GM18502 (cell line): ENCODE measurements at regions not wholly inside any gene's neighbourhood (a gene's known extent, or its start where the extent isn't known, plus 50 kb on each side); places are given as distances from the start of the nearest gene placed in this dataset.
"Not testable (repeated sequence)": the region's sequence is repeated elsewhere in the genome, so short reads cannot be mapped to it uniquely, and the experiment has no call there.

Experiments
- ATAC-seq: cut with Tn5 transposase; IDR thresholded peaks from one replicate; pipeline ENCODE4 v1.9.1; 2021; ENCODE audit warnings: mild to moderate bottlenecking; ENCODE audit not compliant: unreplicated experiment, poor library complexity

DNA sequence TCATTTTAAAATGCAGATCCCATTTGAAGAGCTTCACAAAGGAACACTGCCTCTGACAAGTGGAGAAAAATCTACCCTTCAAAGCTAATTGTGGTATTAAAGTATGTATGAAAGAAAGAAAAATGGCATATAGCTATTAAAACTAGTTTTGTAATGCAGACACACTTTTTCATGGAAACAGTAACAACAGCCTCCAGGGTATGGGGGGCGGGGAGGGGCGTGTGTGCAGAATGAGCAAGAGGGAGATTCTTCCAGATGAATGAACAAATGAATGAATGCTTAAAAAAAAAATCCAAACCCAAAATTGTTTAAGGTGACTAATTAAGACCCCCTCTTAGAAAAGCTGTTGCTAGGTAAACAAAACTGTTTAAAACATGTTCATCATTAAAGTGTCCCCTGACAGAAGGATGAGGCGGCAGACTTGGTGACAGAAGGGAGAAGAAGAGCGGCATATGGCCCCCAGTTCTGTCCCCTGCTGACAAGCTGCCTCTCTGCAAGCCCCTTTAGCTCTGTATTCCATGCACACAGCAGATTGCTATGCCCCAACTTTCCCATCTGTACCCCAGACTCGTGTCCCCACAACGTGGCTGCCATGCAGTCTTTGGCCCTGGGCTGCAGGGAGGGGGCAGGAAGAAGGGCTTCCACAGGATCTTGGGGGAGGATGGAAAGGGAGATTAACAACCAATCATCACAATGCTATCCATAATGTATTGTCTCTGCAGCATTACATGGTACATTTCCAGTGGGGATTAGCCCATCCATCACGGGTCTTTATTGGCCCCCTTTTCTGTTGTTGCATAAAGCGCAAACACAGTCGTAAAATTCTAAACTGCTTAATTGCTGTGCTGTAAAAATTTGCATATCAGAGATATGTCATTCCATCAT lies 108.4 kb upstream of the OLIG3 start:
- no peak for ATAC-seq

DNA sequence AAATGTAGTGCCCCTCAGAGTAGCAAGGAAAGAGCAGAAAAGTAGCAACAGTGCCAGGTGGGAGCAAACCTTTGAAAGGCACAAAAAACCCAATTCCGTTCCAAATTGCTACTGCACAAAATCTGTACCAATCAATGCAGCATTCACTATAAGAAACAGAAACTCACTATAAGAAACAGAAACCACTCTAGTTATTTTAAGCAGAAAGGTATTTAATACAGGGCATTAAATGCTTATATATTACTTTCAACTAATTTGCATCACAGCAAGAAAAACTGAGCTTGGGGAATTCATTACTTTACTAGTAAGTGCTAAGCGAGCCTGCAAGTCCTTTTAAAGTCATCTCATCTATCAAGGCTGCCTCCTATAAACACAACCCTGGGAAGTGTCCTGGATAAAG lies 116.5 kb upstream of the OLIG3 start:
- no peak for ATAC-seq

DNA sequence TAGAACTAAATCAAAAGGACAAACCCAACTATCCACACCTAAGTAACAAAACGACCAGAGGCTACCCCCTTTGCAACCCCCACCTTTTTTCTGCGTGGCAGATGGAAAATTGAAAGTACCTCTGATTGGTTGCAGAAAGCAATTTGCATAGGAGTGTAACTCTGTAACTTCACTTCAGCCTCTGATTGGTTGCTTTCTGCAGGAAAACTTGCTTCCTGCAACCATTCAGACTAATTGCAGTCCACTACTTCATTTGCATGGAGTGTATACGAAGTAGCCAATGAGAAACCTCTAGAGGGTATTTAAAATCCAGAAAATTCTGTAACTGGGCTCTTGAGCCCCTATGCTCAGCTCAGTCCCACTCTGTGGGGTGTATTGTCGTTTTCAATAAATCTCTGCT lies 129.1 kb upstream of the OLIG3 start:
- ATAC-seq, result no peak

DNA sequence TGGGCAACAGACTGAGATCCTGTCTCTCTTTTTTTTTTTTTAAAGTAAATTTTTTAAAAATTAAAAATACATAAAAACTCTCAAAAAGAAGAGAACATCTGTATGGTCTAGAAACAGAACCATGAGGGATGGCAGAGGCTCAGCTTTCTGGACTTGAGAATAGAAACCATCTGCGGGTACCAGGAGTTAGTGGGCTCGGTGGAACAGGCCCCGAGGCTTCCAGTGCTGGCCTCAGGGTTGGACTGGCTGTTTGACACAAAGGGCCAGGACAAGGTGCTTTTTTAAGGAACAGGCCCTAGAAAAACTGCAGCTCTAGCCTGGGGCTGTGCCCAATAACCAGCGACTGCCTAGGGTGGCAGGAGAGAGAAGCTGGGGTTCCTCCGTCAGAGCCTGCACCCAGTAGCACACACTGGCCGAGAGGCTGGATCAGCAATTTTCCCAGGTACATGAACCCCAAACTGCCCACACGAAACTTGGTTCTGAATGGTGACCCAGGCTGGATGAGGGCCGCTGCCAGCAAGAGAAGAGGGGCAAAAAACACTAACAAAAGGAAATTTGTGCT lies 131.0 kb upstream of the OLIG3 start:
- no peak for ATAC-seq

DNA sequence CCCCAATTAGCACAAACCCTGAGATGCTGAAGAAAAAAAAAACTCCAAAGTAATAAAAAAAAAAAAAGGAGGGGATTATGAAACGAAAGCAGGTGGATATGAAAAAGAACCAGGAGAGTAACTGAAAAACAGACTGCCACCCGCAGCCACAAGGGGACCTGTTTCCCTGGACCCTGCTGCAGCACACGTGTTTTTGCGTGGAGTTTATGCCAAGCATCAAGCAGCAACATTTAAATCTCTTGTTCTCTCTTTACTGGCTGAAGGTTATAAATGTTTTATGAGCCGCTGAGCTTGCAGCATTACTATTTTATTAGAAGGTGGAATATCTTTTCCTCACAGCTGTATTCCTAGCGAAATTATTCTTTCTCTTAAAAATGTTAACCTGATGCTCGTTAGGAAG lies 131.6 kb upstream of the OLIG3 start:
- no peak for ATAC-seq

DNA sequence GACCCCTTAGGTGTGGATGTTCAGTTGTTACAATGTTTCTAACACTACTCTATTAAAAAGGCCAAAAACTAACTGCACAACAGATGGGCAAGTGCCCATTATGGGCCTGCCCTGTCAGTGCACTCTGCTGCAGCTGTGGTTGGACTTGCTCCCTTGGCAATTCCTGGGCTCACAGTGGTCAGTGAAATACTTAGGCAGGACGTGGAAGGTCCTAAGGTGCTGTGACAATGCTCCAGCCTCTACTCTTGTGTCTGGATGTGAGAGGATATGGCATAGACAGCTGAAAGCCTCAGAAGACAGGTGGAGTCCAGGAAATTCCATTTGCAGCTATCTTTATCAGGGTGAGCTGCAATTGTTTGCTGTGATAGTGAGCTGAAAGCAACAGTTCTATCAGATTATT lies 136.5 kb upstream of the OLIG3 start:
- peak; percentile 6 for ATAC-seq

DNA sequence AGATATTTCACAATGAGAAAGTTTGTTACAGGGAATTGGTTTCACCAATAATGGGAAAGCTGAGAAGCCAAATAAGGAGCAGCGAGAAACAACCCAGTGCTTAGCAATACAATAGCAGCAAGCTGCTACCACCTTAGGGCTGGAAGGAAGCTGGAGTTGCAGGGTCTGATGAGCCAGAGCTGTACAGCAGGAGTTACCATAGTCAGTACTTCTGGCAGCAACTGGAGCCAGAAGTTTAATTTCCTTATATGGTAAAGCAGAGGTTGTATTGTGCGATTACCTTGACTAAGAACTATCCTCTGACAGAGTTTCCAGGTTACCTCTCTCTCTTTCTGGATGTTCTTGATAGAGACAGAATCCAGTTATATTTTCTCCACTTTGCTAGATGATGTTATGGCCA lies 137.1 kb upstream of the OLIG3 start:
- ATAC-seq, result peak; percentile 74

DNA sequence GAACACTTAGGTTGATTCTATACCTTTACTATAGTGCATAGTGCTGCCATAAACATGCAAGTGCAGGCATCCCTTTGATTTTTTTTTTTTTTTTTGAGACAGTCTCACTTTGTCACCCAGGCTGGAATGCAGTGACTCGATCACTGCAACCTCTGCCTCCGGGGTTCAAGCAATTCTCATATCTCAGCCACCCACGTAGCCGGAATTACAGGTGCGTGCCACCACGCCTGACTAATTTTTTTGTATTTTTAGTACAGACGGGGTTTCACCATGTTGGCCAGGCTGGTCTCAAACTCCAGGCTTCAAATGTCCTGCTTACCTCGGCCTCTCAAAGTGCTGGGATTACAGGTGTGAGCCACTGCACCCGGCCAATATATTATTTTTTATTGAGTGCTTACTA lies 140.0 kb upstream of the OLIG3 start:
- ATAC-seq, result peak; percentile 31

DNA sequence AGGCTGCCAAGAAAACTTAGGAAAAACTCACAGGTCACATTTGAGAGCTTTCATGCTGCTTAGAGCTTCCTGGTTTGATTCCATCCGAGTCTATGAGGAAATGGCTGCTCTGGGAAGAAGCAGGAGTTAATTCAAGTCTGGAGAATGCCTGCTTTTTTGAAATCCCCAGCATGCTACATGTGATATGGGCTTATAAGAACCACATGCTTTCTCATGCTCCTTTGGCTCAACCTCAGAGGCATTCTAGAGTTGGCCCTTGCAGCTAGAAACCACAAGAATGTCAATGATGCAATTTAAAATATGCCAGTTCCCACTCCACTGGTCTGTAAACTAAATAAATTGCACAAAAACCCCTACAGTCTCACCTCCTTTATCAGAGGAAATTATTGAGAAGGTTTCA lies 142.9 kb upstream of the OLIG3 start:
- ATAC-seq, result peak; percentile 45

DNA sequence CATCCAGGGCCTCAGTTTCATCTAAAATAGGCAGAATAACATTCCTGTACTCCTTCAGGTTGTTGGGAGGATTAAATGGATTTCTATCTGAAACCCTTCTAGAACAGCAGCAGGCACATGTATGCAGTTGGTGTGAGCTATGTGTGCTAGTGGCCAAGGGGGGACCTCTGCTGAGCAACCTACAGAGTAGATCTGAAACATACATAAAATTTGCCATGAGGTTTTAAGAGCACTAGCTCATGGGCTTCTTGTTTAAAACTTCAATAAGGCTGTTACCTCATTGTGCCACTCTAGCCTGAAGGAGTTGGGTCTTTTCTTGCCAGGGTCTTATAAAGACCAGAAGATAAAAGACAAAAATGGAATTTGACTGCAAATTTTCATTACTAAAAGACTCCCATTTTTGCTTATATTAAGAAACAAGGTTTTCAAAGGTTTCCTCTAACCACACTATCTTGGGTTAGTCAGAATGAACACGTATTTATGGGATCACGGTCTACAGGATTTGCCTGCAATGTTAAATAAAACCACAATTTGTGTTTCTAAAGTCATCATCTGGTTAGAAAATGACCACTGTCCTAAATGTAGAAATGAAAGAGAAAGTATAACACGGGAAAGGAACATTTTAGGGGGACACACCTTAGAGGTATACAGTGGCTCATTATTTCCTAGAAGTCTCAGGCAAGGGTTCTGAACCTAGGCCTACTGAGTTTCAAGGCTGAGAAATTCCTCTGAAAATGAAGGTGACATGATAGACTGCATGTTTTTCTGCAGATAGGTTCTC lies 144.9 kb upstream of the OLIG3 start:
- ATAC-seq, result peak; percentile 48

DNA sequence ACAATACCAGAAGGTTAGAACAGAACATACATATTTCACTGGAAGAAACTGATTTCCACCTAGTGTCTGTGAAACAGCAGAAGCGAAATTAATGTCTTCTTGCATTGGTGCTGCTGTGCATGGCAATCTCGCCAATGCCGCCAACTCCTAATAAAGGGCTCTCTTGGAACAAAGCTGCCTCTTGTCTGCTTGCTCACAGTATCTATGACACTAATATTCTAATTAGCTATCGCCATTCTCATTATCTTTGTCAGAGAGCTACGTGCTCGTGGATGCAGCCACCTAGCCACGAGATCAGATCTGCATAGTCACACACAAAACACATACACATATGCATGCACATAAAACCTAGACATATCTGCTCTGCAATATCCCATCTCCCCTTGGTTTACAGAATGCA lies 145.9 kb upstream of the OLIG3 start:
- no peak for ATAC-seq

DNA sequence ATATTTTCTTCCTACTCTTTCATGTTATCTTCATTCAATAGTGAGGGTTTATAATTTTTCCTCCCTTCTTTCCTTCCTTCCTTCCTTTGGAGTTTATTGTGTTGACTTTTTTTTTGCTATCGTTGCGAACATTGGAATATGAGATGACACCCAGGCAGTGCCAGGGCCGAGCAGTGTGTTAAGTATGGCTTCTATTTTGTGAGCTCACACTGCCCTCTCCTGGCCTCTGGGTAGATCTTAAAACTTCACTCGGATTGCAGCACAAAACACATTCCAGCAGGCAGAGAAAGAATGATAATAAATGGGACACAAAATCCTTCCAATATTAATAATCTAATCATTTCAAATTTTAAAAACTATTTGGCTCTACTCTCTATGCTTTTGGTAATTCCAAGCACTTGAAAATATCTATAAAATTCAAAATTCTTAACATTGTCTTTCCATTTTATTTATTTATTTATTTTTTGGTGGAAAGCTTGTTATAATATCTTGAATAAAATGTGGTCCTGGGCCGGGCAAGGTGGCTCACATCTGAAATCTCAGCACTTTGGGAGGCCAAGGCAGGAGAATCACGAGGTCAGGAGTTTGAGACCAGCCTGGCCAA lies 147.4 kb upstream of the OLIG3 start:
- peak; percentile 57 for ATAC-seq

DNA sequence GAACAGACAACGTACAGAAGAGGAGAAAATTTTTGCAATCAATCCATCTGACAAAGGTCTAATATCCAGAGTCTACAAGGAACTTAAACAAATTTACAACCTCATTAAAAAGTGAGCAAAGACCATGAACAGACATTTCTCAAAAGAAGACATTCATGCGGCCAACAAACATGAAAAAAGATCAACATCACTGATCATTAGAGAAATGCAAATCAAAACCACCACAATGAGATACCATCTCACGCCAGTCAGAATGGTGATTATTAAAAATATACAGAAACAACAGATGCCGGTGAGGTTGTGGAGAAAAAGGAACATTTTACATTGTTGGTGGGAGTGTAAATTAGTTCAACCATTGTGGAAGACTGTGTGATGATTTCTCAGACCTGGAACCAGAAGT lies 149.0 kb upstream of the OLIG3 start:
- ATAC-seq, result not testable (repeated sequence)

DNA sequence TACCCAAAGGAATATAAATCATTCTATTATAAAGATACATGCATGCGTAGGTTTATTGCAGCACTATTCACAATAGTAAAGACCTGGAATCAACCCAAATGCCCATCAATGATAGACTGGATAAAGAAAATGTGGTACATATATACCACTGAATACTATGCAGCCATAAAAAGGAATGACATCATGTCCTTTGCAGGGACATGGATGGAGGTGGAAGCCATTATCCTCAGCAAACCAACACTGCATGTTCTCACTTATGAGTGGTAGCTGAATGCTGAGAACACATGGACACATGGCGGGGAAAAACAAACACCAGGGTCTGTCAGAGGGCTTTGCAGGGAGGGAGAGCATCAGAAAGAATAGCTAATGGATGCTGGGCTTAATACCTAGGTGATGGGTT lies 149.4 kb upstream of the OLIG3 start:
- ATAC-seq, result not testable (repeated sequence)

DNA sequence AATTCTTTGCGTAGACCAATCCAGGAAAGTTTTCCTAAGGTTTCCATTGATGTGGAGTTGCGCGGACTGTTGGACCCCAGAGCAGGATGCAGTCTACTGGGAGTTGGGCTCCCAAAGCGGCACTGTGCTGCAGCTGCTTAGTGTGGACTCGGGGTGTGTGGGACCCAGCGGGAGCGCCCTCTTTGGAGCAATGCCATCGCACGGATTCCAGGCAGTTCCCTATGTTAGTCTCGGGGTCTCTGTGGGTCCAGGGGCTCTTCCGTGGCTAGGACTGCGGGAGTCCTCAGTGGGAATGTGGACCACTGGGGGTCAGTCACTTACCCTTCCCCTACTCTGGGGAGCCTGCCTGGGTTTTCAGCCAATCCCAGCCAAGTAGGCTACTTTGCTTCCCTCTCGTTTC lies 151.7 kb upstream of the OLIG3 start:
- ATAC-seq, result no peak

DNA sequence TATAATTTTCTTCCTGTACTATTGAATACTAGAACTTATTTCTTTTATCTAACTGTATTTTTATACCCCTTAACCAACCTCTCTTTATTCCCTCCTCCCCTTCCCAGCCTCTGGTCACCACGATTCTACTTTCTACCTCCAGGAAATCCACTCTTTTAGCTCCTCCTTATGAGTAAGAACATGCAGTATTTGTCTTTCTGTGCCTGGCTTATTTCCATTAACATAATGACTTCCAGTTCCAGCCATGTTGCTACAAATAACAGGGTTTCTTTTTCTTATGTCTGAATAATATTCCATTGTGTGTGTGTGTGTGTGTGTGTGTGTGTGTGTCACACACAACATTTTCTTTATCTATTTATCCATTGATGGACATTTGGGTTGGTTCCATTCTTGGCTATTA lies 152.3 kb upstream of the OLIG3 start:
- ATAC-seq, result no peak

DNA sequence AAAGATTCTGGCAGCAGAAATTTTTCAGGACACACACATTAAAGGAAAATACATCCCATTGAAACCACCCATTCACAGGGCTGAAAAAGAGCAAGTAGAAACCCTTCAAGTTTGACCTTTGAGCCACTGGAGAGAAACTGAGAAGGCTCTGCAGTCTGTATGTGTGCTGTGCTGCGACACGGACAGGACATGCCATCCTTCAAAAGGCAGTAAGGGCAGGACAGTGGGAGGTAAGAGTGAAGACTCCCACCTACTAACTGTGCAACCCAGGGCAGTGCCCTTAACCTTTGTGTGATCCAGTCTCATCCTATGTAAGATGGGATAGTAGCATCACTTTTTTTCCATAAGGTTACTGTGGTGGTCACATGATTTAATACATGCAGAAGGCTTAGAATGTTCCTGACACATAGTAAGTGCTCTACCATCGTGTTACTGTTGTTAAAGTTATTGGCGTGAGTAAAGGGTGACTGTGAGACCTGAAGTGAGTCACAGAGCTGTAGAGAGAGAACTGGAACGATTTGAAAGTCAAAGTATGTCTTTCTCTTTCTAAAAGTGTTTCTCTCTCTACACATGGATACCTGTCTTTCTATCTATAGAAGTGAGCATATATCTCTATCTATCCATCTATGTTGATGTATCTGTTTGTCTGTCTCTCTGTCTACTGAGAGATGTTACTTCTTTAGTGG lies 153.7 kb upstream of the OLIG3 start:
- ATAC-seq, result no peak

DNA sequence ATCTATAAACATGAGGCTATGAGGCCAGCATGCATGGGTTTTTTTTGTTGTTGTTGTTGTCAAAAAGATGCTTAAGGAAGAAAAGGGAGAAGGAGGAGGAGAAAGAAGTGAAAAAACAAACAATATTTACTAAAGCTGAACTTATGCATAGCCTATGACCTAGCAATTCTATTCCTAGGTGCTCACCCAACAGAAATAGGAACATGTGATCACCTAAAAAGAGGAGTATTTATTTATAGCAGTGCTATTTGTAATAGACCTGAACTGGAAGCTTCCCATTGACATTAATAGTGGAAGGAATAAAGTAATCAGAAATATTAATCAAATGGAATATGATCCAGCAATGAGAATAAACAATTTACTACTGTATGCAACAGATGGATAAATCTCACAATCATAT lies 156.5 kb upstream of the OLIG3 start:
- ATAC-seq, result no peak

DNA sequence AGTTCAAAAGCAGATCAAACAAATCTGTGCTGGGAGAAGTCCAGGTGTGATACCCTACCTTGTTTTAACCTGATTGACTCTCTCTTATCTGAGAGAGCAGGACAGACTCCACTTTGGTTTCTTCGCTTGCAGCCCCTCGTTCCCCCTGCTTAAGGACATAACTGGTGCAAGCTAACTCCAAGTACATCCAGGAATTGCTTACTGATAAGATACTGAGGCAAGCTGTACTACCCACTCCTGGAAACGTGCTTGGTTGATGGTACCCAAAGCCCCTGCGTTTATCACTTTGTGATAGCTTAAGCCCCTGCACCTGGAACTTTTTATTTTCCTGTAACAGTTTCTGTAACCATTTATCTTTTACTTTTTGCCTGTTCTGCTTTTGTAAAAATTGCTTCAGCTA lies 157.0 kb upstream of the OLIG3 start:
- no peak for ATAC-seq

DNA sequence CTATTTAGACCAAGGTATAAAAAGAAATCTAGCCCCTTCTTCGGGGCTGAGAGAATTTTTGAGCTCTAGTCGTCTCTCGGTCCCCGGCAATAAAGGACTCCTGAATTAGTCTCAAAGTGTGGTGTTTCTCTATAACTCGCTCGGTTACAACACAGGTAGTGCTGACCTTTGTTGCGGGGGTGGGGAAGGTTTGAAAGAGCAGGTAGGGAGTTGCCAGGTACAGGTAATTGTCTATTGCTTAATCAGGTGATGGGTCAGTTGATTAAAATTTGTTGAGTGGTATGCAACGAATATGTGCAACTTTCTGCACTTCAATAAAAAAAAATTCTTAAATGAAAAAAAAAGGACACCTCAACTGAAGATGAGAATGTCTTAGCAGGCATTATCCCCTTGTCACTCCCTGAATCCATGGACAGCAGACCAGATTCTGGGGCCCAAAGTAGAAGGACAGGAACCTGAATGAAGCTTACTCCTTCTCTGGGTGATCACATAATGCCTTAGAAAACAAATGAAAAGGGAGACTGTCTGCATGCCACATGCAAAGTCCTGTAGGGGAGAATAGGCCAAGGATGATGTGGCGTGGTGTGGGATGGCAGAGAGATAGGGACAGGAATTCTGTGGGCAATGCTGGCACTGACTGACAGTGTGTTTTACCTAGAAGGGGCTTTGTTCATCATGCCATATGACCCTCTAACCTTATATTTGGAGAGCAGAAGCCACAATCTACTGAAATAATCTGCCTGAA lies 157.6 kb upstream of the OLIG3 start:
- no peak for ATAC-seq
